ENCODE measurements at regions not wholly inside any gene's neighbourhood (a gene's known extent, or its start where the extent isn't known, plus 50 kb on each side); places are given as distances from the start of the nearest gene placed in this dataset.

- Histone ChIP-seq H3K4me1 (ENCODE audit: control insufficient read depth, extremely low read depth, insufficient read depth, low read length) (no peaks in the 10 kb centered on the region), H3K79me2 (ENCODE audit: control insufficient read depth, insufficient read depth, low read length) (no peaks in the 10 kb centered on the region), H3K9me1 (ENCODE audit: control insufficient read depth, extremely low read depth, insufficient read depth, low read length) (no peaks in the 10 kb centered on the region), H3K9ac (ENCODE audit: control insufficient read depth, extremely low read depth, insufficient read depth, low read length) (no peak overlapping the region), H2AFZ (ENCODE audit: control insufficient read depth, low read length) (no peak overlapping the region), H3K4me2 (ENCODE audit: control insufficient read depth, extremely low read depth, insufficient read depth, low read depth, low read length) (no peak overlapping the region), H3K27ac (ENCODE audit: control insufficient read depth, insufficient read depth, low read length) (no peak overlapping the region), H3K36me3 (ENCODE audit: control insufficient read depth in 2 of 2, extremely low read depth in 1 of 2, insufficient read depth in 2 of 2, low read length in 2 of 2) (no peaks in the 10 kb centered on the region), H3K9me3 (ENCODE audit: control insufficient read depth, low read depth, low read length) (no peaks in the 10 kb centered on the region), H3K4me3 (ENCODE audit: control insufficient read depth in 2 of 3, extremely low read depth in 1 of 3, insufficient read depth in 2 of 3, low read depth in 1 of 3, low read length in 3 of 3) (no peak overlapping the region), H3K27me3 (ENCODE audit: control insufficient read depth, extremely low read depth, insufficient read depth, low read length) (peaks cover 14% of the 10 kb centered on the region), H4K20me1 (ENCODE audit: control insufficient read depth, extremely low read depth, insufficient read depth, low read length) (no peaks in the 10 kb centered on the region)
- FAIRE-seq (no peak), DNase-seq (ENCODE audit: low read depth, low spot score) (no peak)
- TF ChIP-seq EZH2 (IDR thresholded peaks at IDR 0.05; ENCODE audit: low read length) (no peak), CTCF (optimal IDR thresholded peaks at IDR 0.05 in 1 of 3, IDR thresholded peaks at IDR 0.05 in 1 of 3, conservative IDR thresholded peaks at IDR 0.05 in 1 of 3; ENCODE audit: extremely low read depth in 1 of 3, insufficient read depth in 2 of 3, low read length in 3 of 3) (no peak)
- dilution Hi-C loops (cut with MboI; ENCODE audit: extremely low pct_ligation_motif_present, low sequenced_read_pairs), result no loop called here
These were observed 142.2 kb upstream of the UBASH3B start for GRCh38 chr11:122513328-122513727.

GRCh38 chr11:122512688-122513087, 142.8 kb upstream of the UBASH3B start:
- no peak for FAIRE-seq
- H3K4me3 ChIP-seq (ENCODE audit: control insufficient read depth in 2 of 3, extremely low read depth in 1 of 3, insufficient read depth in 2 of 3, low read depth in 1 of 3, low read length in 3 of 3), result no peak overlapping the region
- no peak overlapping the region for H3K9ac ChIP-seq (ENCODE audit: control insufficient read depth, extremely low read depth, insufficient read depth, low read length)
- H3K4me2 ChIP-seq (ENCODE audit: control insufficient read depth, extremely low read depth, insufficient read depth, low read depth, low read length), result no peak overlapping the region
- no peak for DNase-seq (ENCODE audit: low read depth, low spot score)
- no peak overlapping the region for H3K27ac ChIP-seq (ENCODE audit: control insufficient read depth, insufficient read depth, low read length)
- no peaks in the 10 kb centered on the region for H3K9me1 ChIP-seq (ENCODE audit: control insufficient read depth, extremely low read depth, insufficient read depth, low read length)
- H3K36me3 ChIP-seq (ENCODE audit: control insufficient read depth in 2 of 2, extremely low read depth in 1 of 2, insufficient read depth in 2 of 2, low read length in 2 of 2), result no peaks in the 10 kb centered on the region
- H2AFZ ChIP-seq (ENCODE audit: control insufficient read depth, low read length), result no peak overlapping the region
- H4K20me1 ChIP-seq (ENCODE audit: control insufficient read depth, extremely low read depth, insufficient read depth, low read length), result no peaks in the 10 kb centered on the region
- H3K4me1 ChIP-seq (ENCODE audit: control insufficient read depth, extremely low read depth, insufficient read depth, low read length), result no peaks in the 10 kb centered on the region
- H3K79me2 ChIP-seq (ENCODE audit: control insufficient read depth, insufficient read depth, low read length), result no peaks in the 10 kb centered on the region
- H3K27me3 ChIP-seq (ENCODE audit: control insufficient read depth, extremely low read depth, insufficient read depth, low read length), result peaks cover 14% of the 10 kb centered on the region
- TF ChIP-seq CTCF (optimal IDR thresholded peaks at IDR 0.05 in 1 of 3, IDR thresholded peaks at IDR 0.05 in 1 of 3, conservative IDR thresholded peaks at IDR 0.05 in 1 of 3; ENCODE audit: extremely low read depth in 1 of 3, insufficient read depth in 2 of 3, low read length in 3 of 3) (no peak), EZH2 (IDR thresholded peaks at IDR 0.05; ENCODE audit: low read length) (no peak)
- dilution Hi-C loops (cut with MboI; ENCODE audit: extremely low pct_ligation_motif_present, low sequenced_read_pairs), result no loop called here
- no peaks in the 10 kb centered on the region for H3K9me3 ChIP-seq (ENCODE audit: control insufficient read depth, low read depth, low read length)
